ENCODE measurements at regions not wholly inside any gene's neighbourhood (a gene's known extent, or its start where the extent isn't known, plus 50 kb on each side); places are given as distances from the start of the nearest gene placed in this dataset.

GRCh38 chr1:56390232-56390867 is 189.0 kb downstream of the PLPP3 start:
- DNase-seq, result no peak

- DNase-seq, result no peak
Measured at GRCh38 chr1:56389813-56390212, 189.6 kb downstream of the PLPP3 start.

GRCh38 chr1:56387071-56387740 is 192.2 kb downstream of the PLPP3 start:
- no peak for DNase-seq

- DNase-seq, result no peak
Measured at GRCh38 chr1:56385314-56385713, 194.0 kb downstream of the PLPP3 start.

GRCh38 chr1:56382929-56383328 is 196.4 kb downstream of the PLPP3 start:
- no peak for DNase-seq

- DNase-seq, result no peak
Measured at GRCh38 chr1:56380531-56380930, 198.8 kb downstream of the PLPP3 start.

- DNase-seq, result no peak
Measured at GRCh38 chr1:56378341-56379070, 200.9 kb downstream of the PLPP3 start.

- DNase-seq, result no peak
Measured at GRCh38 chr1:56377431-56377830, 201.9 kb downstream of the PLPP3 start.

GRCh38 chr1:56376188-56376984 is 203.0 kb downstream of the PLPP3 start:
- DNase-seq, result no peak

GRCh38 chr1:56375326-56375804 is 204.0 kb downstream of the PLPP3 start:
- DNase-seq, result no peak

- no peak for DNase-seq
Measured at GRCh38 chr1:56374026-56374974, 205.1 kb downstream of the PLPP3 start.

GRCh38 chr1:56370513-56370912 is 208.8 kb downstream of the PLPP3 start:
- DNase-seq, result no peak

GRCh38 chr1:56363007-56363770 is 216.2 kb downstream of the PLPP3 start:
- DNase-seq, result no peak

GRCh38 chr1:56360021-56360420 is 219.3 kb downstream of the PLPP3 start:
- no peak for DNase-seq

- DNase-seq, result no peak
Measured at GRCh38 chr1:56359056-56359455, 220.3 kb downstream of the PLPP3 start.

- no peak for DNase-seq
Measured at GRCh38 chr1:56357927-56358690, 221.3 kb downstream of the PLPP3 start.

GRCh38 chr1:56356376-56356990 is 222.9 kb downstream of the PLPP3 start:
- no peak for DNase-seq

GRCh38 chr1:56355918-56356317 is 223.4 kb downstream of the PLPP3 start:
- DNase-seq, result no peak

GRCh38 chr1:56355422-56355821 is 223.9 kb downstream of the PLPP3 start:
- DNase-seq, result no peak

GRCh38 chr1:56345831-56346230 is 233.5 kb downstream of the PLPP3 start:
- no peak for DNase-seq
